Kidney glomerular epithelial cell (primary cell): ENCODE measurements at regions not wholly inside any gene's neighbourhood (a gene's known extent, or its start where the extent isn't known, plus 50 kb on each side); places are given as distances from the start of the nearest gene placed in this dataset.
A peak's percentile ranks its signal among the peaks of the same experiment; 100 is the strongest.

Experiments
- DNase-seq: peaks from one replicate; lab custom pipeline; 2025; lab: John Stamatoyannopoulos, UW

DNA sequence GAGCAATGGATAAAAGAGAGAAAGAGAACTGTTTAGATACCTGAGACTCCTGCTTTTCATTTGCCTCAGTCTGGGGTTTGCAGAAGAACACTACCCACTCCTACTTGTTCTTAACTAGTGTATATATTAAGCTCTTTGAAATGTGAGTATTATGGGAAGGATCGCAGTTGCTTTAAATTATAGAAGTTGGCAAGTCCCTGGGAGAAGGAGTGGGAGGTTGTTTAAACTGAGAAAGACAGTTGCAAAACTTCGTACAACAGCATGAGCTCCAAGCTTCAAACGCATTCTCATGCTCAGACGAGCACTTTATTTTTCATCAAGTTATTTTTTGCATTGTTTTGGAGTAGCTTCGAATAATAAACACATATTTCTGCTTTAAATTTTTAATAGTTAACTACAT lies 88.1 kb upstream of the C1QTNF7 start:
- DNase-seq, result no peak

DNA sequence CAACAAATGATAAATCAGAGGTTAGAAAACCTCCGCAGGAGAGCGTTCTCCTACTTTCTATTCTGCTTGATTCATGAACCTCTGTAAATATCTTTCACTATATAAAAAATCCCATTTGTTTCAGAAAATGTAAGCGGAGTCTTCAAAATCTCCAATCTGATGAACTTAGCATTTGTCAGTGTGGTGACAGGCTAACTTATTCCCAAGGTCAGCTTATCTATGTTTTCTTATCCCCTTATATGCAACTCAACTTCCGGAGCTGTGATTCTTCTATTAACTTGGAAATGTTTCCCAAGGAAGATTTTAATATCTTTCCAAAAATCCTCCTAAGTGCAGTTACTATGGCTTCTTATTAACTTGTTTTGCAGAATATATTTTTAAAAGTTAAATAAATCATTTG lies 87.5 kb upstream of the C1QTNF7 start:
- no peak for DNase-seq

DNA sequence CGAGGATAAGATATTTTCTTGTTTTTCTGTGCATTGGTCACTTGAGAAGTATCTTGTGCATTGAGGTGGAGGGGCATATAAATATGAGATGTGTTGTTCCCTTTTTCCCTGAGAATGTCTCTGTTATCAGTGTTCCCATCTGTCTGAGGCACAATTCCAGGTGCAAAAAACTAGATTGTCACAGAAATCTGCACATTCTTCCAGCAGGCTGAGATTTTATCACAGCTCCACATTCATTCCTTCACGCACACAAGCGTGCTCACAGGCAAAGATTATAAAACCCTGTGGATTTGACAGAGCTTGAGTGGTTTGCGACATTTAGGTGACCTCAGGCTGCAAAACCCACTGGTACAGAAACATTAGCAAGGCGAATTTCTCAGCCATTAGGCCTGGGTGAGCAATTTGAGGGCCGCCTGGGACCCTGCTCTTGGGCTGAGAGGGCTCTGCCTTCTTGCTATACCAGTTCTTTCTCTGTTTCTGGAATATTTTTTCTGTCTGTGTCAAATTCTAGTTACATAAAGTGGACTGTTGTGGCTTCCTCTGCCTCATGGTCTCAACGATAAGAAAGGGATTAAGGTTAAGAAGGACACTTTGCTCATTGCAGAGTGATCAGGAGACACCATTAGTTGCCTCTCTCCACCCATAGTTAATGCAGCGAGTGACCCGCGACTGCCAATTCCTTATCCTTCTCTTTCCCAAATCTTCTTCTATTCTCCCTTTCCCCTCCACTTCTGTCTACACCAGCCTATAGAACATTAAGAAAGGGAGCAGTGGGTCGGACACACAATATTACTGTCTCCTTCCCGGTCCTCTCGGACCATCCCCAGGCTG lies 86.7 kb upstream of the C1QTNF7 start:
- no peak for DNase-seq

DNA sequence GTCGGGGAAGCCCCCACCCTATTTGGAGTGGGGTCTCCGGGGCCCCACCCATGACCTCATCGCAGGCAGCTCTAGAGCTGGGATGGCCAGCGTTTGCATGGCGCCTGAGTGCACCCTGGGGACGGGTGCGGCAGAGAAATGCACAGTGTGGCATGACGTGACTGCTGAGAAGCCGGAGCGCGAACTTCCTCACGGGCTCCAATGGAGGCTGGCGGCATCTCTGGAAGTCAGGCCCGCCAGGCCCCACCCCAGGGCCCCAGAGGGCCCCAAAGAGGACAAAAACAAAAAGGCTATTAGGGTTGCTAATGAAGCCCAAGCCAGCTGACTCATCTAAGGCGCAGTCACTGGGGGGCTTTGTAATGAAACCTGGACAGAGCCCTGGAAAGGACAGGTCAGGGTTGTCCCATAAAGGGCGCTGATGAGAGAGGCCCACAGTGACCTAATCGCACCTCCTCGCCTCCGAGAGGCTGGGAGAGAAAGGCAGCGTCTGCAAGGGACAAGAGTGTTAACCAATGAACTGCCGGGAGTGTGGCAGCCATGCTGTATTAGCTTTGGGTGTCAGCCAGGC lies 86.0 kb upstream of the C1QTNF7 start:
- DNase-seq, result no peak

DNA sequence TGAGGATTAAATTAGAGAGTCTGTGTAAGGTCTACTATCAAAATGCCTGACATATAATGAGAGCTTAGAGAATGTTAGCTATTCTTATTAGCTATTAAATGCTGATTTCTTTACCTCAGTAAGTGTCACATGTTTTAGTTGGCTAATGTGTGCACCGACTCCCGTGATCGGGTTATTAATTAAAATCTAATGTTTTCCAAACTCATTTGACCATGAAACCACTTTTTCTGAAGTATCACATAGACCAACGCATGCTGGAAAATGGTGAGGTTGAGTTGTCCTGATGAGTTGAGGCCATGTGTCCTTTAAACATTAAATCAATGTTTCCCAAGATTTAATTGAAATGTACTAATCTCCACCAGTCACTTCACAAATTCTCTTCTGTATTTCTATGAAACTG lies 84.8 kb upstream of the C1QTNF7 start:
- peak; percentile 65 for DNase-seq

DNA sequence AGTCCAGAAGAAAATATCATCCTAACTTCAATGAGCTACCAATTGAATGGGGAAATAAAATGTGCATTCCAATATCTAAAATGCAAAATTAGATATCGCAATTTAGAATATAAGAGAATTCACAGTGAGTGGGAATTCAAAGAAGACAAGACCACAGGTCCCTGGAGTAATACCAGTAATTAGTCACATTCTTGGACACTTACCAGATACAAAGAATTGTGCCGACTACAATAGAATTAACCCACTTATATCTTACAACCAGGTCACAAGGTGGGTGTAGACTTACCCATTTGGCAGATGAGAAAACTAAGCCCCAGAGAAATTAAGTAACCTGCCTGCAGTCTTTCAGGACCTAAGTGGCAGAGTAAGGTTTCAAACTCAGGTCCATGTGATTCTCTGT lies 84.3 kb upstream of the C1QTNF7 start:
- no peak for DNase-seq

DNA sequence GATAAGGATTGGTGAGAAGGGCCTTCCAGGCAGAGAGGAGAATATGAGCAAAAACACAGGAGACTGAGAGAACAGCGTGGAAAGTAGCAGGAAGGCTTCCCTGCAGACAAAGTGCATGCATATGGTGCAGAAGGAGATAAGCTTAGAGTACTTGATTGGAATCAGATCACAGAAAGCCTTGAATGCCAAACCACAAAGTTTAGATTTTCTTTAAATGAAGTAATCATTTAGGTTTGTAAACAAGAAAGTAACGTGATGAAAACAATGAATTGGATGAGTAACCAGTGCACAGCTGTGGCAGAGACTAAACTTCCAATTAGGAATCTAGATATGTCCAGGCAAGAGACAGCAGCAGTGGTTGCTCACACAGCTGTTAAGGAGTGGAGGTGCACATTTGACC lies 83.8 kb upstream of the C1QTNF7 start:
- no peak for DNase-seq

DNA sequence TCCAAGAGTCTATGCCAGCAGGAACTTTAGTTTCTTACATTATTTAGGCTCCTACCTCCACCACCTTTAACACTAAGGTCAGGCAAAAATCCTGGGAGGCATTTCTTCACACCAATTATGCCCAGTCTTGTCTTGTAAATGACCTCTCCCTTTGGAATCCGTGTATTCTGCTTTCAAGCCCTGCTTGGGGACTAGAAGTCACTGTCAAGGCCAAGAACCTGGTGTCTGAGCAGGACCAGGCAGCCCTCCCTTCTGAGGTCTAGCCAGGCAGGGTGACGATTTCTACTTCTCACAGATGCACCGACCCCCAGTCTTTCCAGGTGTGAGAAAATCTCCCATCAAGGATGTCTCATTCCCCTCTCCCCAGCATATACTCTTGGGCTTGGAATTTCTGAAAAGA lies 82.7 kb upstream of the C1QTNF7 start:
- DNase-seq, result no peak

DNA sequence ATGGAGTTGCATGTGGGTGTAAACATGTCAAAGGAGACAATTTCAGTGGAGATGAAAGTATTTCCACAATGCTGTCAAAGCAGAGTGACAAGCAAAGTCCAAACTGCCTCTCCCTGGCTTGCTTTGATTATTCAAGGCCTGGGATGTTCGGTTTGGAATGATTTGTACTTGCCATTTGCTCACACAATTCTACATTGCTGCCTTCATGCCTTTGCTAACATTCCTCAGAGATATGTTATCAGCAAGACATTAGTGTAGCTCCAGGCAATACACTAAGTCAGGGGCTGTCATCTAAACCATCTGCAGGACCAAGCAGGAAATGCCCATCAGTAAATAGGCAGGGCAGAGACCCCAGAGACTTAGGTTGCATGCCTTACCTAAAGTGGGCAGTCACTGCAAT lies 79.6 kb upstream of the C1QTNF7 start:
- no peak for DNase-seq

DNA sequence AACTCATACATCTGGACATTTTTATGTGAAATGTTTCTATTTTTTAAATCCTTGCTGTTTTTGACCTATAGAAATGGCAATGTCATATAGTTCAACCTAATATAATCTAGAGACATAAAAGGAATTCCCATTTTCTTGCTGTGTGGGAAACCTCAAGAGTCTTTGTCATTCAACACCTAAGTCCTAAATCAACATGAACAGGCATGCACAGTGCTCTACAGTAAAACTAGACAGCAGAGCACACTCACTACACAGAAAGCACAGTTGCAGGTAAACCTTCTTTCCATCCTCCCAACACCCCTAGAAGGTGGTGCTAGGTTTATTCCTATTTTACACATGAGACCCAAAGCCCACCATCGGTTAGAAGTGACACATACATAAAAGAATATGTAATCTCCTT lies 79.1 kb upstream of the C1QTNF7 start:
- no peak for DNase-seq

DNA sequence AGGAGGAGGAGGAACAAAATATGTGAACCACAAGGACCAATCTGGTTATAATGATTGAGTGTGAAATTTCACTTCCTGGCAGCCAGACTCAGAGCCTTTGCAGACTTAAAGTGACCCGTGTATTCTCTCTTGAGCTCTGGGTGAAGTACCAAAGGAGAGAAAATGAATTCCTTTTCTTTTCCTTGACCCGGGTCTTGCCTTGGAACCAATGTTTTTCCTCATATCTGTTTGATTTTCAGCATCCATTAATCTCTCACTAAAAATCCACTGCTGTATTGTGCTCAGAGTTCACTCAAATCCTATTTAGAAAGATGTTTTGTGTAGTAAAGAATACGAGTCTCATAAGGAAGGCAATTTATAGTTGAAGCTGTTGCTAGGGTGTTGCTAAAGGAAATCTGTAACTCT lies 78.3 kb upstream of the C1QTNF7 start:
- DNase-seq, result peak; percentile 13

DNA sequence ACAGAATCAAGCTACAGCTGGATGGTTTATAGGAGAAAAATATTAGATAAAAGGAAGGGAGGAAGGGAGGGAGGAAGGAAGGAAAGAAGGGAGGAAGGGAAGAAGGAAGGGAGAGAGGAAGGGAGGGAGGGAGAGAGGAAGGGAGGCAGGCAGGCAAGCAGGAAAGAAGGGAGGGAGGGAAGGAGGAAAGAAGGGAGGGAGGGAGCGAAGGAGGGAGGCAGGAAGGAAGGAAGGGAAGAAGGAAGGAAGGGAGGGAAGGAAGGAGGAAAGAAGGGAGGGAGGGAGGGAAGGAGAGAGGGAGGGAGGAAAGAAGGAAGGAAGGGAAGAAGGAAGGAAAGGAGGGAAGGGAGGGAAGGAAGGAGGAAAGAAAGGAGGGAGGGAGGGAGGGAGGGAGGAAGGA lies 77.9 kb upstream of the C1QTNF7 start:
- no peak for DNase-seq

DNA sequence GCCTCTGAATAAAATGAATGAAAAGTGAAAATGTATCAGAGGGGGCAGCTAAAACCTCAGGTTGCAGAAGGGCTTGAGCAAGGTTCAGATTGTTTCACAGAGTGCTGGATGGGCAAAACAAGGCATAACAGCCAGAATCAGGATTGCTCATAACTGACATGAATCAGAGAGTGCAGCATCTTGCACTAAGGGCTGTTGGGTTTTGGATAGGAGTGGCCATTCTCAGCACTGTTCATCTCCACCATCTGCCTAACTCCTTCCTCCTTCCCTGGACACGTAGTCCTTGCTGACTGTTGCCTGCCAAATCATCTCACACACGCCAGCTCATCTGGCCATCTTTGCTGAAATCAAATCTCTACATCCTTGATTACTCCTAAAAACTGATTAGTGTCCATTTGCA lies 75.3 kb upstream of the C1QTNF7 start:
- DNase-seq, result no peak

DNA sequence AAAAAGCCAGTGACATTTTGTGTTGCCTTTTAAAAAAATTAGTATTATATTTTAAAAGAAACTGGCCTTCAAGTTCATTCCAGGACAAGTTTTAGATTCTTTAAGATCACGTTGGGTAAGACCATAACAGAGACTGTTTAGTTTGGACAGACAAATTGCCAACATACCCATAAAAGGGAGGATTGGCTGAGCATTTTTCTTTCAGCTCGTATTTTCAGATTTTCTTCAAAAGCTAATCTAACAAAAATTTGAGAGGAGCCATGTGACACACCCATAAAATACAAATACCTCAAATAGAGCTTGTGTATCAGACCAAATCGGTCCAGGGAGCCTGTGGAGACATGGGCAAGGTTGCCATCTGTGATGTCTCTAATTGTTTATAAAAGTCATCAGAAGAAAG lies 74.6 kb upstream of the C1QTNF7 start:
- DNase-seq, result no peak

DNA sequence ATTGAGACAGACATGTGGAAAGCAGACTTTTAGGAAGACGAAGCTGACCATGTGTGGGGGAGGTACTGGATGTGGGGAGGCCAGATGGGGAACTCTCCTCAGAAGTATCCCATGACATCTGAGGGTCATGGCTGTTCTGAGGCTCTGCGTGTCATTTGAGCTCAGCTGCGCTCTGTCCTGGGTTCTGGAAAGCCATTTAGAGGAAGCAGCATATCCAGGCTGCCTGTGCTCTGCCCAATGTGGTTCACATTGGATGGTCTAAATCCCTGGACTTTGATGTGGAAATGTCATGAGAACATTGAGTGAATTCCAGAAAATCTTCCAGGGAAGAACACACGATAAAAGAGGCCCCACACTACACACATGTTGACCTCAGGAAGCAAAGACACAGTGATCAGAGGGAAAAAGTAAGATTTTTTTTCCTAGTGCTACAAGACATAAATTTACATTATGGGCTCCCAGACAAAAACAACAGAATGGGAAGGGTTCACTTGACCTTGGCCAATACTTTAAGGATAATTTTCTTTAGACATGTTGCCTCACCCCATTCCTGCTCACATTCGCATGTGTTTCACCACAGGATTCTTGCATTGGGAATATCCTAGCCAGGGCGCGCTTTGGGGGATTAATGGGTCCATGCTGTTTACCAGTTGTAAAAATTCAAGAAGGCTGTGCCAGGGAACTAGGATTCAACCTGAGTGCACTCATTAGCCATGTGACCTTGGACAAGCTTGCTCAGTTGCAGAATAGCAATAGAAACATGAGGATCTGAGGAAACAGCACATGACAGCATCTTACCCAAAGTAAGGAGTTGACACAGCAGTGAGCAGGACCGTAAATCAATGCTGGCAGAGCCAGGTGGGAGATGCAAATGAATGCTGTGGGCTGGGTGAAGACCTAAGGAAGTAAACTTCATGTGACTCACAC lies 73.2 kb upstream of the C1QTNF7 start:
- peak; percentile 26 for DNase-seq

DNA sequence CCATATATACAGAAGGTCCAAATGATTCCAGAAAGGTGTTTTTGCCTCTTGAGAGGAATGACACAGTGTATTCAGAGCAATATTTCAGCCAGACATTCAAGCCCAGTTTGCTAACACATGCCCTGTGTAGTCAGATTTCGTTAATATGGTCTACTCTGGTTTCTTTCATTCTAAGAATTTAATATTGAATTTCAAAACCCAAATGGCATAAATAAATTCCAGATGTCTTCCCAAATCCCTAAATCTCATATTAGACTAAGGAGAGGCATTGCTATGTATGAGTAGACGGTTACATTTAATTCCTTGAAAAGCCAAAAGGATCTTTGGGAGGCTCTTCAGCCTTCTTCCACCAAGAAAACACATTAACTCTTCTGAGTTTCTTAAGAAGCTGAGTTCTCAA lies 66.3 kb upstream of the C1QTNF7 start:
- DNase-seq, result no peak

DNA sequence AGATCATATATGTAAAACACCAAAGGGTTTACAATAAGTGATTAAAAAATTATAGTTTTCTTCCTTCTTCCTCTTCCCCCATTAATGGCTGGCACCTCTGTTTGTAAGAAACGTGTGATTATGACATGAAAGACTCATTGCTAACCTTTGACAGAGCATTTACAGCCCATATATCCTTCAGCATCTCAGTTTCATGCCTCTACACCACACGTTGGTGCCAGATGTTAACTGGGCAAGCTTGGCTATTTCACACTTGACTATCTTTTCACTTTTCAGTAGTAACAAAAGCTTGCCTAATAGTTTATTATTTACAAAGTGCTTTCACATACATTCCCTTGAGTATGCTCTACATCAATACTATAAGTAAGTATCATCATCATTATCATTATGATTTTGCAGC lies 65.3 kb upstream of the C1QTNF7 start:
- DNase-seq, result no peak

DNA sequence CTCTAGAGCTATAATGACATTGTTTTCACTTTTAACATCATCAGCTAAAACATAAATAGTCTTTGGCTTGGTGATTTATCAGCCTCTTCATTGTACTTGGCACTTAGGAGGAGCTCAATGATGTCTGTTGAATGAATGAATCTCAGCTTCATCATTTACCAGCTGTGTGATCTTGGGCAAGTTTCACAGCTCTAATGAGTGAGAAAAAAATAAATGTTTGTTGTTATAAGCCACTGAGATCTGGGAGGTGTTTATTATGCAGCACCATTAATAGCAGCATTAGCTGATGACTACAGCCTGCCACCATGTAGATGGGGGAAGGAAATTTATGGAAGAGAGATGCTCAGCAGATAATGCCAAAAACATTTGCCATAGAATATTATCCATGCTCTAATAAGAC lies 63.6 kb upstream of the C1QTNF7 start:
- DNase-seq, result no peak

DNA sequence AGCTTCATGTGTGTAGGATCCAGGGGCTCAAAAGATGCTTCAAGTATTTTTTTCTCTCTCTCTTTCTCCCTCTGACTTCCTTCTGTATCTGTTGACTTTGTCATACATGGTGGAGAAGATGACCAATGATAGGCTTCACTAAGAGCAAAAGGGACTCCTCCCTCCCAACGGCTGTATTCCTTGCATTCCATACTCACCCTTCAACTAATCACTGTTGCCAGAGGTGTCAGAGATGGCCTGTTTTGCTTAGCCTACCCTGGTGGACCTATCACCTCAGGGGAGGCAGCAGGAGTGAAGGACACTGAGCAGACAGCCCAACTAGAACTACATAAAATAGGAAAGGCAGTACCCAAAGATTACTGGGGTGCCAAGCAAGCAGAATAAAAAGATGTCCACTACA lies 62.2 kb upstream of the C1QTNF7 start:
- DNase-seq, result no peak

DNA sequence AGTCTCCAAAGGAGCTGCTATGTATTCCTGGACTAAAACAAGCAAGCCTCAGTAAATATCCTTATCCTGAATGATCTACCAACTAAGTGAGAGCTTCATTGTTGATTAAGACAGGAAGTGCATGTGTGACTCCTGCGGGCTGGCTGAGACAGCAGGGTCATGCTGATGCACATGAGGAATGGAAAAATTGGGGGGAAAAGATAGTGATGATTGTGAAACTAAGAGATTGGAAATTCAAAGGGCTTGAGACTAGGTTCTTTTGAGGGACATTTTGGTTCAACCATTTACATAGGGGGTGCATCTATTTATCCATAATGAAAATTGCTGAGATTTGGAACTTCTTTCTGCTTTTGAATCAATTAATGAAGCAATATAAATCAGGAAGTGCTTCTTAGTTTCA lies 61.1 kb upstream of the C1QTNF7 start:
- peak; percentile 36 for DNase-seq

DNA sequence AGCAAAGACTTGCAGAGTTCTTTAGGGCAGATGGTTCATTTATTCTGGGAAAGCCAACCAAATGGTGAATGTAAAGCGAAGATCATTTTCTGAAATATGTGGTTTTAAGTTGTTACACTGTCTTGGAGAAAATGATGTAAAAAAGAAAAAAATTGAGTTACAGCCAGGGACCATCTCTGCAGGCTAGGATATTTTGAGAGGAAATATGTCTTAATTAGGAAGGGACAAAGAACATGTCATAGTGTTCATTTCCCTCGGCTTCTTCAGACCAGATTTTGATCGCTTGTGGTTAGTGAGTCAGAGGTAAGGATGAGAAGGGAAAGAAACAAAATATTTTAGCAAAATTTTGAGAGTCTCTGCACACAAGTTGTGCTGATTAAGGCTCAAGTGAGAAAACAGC lies 59.0 kb upstream of the C1QTNF7 start:
- DNase-seq, result no peak

DNA sequence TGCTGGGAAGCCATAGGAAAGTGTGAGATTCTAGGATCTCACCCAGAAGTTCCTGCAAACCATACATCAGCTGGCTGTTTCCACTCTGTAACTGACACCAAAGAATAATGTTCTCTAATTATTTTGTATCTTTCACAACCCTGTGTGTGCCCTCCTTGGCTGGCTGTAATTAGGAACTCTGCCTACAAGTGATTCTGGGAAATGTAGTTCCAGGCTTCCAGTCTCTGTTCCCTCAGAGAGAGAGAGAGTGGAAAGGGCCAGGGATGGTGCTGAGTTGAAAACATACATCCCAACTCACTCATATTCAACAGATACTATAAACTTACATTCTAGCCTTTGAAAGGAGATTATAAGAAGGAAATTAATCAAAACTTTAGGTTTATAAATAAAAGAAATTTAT lies 57.5 kb upstream of the C1QTNF7 start:
- DNase-seq, result no peak

DNA sequence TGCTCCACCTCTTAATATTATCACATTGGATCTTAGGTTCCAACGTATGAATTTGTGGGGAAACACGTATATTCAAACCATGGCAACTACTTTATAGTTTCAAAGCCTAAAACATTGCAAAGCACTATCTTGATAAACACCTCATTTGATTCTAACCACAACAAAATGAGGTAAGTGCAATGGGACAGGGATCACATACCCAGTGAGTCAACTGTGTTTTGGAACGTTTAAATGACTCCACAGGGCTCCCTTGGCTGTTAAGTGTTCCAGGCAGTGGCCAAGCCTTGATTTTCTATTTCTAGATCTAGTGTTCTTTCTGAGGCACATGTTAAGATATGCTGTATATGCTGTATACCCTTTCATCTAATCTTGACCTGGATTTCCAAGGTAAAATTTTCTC lies 54.5 kb upstream of the C1QTNF7 start:
- no peak for DNase-seq
